ENCODE measurements at regions not wholly inside any gene's neighbourhood (a gene's known extent, or its start where the extent isn't known, plus 50 kb on each side); places are given as distances from the start of the nearest gene placed in this dataset.
"Not testable (repeated sequence)": the region's sequence is repeated elsewhere in the genome, so short reads cannot be mapped to it uniquely, and the experiment has no call there.

- DNase-seq = no peak
These were observed 60.1 kb upstream of the PTPRK start for GRCh38 chr6:128580224-128581110.

DNA sequence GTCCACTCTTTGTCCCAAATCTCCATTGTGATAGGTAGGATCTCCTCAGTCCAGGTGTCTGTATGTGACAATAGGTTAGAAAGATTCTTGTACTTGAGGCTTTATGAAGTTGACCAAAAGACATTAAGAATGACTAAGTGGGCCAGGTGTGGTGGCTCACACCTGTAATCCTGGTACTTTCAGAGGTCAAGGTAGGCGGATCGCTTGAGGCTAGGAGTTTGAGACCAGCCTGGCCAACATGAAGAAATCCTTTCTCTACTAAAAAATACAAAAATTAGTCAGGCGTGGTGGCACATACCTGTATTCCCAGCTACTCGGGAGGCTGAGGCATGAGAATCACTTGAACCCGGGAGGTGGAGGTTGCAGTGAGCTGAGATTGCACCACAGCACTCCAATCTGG lies 54.9 kb upstream of the PTPRK start:
- DNase-seq = not testable (repeated sequence)

DNA sequence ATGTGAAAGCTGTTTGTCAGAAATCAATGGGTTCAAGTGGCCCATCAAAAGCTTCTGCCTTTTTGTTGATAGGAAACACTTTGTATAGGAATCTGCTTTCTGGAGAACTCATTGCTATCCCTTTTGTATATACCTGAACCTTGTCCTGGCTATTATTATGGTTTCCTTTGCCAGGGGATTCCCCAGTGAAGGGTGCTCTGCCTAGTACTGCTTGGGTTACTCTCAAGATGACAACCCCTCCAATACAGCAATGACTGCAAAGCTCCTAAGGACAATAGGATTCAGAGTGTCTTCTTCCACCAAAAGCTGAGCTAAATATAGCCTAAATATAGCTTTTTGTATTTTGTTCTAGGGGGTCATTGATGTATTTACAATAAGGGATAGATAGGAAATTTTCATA lies 54.0 kb upstream of the PTPRK start:
- DNase-seq = no peak

DNA sequence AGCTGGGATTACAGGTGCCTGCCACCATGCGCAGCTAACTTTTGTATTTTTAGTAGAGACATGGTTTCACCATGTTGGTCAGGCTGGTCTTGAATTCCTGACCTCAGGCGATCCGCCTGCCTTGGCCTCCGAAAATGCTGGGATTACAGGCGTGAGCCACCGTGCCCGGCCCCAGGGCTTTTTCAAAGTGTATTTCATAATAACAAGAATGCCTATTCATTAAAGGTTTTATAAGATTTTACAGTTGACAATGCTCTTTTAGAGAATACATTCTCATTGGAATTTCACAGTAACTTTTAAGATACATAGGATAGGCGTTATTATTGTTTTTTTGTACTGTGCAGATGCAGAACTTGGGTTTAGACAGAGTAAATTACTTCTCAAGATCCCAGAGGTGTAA lies 52.6 kb upstream of the PTPRK start:
- no peak for DNase-seq

GRCh38 chr6:128572294-128572693 lies 51.9 kb upstream of the PTPRK start:
- DNase-seq = no peak

- DNase-seq = no peak
These were observed 50.3 kb upstream of the PTPRK start for GRCh38 chr6:128570680-128571063.

DNA sequence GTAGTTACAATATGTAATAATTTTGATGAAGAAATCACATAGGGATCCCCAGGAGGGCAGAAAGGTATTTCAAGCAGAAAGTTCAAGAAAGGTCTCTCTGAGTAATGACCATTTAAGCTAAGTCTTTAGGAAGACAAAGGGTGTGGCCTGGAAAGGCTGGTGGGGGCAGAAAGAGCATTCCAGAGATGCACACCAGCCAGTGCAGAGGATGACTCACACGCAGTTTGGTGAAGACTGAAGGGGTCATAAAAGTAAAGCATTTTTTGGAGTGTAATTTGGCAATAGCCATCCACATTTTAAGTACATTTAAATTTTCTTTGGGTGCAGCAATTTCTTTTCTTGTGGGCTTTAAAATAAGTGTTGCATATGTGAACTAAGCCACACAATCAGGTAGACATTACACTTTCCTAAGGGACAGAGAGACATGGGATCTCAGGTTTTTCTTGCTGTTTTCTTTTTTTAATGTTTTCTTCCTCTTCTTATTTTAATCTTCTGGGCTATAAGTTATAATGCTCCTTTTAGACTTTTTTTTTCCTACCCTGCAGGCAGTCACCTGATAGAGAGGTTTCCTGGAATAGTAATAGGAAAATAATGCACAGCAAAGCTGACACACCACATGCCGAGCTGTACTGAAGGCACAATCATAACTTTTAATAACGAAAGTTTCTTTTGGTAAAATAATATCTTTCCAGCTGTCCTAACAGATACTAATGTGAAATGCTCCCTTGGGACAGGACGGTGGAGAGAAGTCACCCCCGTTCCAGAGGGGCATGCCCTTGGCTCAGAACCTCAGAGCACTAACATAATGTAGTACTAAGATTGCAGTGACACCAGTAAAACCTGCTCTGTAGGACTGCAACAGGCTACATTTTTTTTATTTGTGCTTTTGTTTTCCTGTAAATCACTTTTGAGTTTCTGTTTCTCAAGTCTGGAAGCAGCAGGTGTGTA lies 49.6 kb upstream of the PTPRK start:
- DNase-seq = no peak
